Stimulated activated CD8-positive, alpha-beta memory T cell treated with anti-CD3 and anti-CD28 coated beads, Interleukin-4, amount 100 ng/mL, for 24 hours (primary cell): ENCODE measurements at regions not wholly inside any gene's neighbourhood (a gene's known extent, or its start where the extent isn't known, plus 50 kb on each side); places are given as distances from the start of the nearest gene placed in this dataset.
"Not testable (repeated sequence)": the region's sequence is repeated elsewhere in the genome, so short reads cannot be mapped to it uniquely, and the experiment has no call there.

Source experiments
- DNase-seq: peaks from one replicate; pipeline ENCODE4 v3.0.0-alpha.2; 2020; ENCODE audit warnings: low read depth

DNA sequence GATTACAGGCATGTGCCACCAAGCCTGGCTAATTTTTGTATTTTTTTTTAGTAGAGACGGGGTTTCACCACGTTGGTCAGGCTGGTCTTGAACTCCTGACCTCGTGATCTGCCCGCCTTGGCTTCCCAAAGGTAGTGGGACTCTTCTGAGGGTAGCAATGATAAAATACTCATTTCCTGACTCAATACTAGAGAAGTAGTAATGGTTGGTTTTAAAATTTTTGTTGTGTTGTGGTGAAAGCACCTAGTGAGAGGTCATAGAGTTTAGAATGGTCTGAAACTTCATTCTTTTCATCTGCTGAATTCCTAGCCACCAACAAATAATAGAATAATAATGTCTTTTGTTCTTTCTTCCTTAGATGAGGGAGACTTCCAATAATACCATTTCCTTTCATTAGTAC lies 422.1 kb downstream of the PSAT1 start:
- DNase-seq: not testable (repeated sequence)

DNA sequence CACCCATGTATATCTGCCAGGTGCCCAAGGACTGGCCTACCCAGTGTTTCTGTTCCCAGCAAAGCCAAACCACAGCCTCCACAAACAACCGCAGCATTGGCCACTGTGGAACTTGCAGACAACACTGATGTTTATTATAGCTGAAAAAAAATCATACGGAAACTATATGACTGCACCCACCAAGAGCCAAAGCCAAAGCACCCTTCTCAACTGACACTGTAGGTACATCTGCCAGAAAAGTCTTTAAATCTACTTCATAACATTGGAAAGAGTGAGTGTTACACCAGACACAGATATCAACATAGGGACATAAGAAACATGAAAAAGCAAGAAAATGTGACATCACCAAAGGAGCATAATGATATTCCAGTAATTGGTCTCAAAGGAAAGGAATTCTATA lies 428.0 kb downstream of the PSAT1 start:
- DNase-seq: no peak

DNA sequence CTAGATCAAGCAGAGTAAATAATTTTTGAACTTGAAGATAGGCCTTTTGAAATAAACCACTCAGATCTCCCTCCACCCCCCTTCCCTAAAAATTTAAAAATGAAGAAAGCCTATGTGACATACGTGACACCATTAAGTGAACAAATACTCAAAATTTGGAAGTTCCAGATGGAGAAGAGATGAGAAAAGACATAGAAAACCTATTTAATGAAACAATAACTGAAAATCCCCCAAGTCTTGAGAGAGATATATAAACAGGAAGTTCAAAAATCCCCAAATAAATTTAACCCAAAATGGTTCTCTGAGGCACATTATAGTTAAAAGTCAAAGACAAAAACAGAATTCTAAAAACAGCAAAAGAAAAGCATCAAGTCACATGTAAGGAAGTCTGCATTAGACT lies 428.6 kb downstream of the PSAT1 start:
- no peak for DNase-seq

DNA sequence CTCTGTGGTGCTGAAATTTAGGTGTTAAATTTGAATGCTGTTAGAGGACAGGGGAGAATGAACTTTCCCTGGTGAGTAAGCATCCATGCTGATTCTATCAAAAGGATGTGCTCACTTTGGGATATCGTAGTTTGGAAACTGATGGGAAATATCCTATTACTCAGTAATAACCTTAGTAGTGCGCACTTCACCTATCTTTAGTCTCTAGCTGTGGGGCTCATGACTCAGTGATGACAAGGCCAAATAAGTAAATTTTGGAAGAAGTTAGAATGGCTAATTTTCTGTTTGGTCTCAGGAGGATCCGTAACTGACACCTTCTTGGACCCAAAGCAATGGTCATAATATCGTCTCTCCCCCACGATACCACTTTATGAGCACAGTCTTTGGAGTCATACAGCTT lies 448.4 kb downstream of the PSAT1 start:
- no peak for DNase-seq

DNA sequence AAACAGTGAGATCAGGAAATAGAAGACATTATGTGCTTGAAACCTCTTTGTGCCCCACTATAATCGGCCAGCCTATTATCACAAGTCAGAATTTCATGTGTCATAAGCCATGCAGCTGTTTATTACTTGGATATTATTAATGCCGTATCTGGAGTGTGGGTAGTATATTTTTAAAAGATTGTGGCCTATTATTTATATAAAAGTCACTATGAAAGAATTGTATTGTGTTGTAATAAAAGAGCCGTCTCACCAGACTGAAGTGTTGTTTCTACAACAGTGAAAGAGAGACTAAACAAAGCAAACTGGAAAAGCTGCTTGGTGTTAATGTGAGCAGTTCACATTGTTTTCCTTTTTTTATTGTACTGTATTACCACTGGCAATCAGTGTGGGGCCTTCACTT lies 449.1 kb downstream of the PSAT1 start:
- no peak for DNase-seq

DNA sequence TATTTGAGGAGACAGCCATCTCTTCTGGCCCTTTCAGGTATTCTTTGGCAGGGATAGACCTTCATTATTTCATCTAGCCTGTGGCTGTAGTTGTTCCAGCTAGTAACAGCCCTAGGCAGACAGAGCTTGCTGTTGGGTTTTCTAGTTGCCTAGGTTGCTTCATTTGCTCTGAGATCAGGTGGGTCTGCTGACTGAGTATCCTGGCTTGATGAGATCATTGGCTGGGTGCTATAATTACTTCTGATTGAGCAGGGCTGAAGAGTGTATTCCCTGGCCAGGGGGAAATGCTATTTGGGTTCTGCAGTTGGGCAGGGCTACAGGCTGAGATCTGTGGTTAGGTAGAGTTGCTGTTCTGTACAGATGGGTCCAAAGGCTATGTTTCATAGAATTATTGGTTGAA lies 456.1 kb downstream of the PSAT1 start:
- no peak for DNase-seq

DNA sequence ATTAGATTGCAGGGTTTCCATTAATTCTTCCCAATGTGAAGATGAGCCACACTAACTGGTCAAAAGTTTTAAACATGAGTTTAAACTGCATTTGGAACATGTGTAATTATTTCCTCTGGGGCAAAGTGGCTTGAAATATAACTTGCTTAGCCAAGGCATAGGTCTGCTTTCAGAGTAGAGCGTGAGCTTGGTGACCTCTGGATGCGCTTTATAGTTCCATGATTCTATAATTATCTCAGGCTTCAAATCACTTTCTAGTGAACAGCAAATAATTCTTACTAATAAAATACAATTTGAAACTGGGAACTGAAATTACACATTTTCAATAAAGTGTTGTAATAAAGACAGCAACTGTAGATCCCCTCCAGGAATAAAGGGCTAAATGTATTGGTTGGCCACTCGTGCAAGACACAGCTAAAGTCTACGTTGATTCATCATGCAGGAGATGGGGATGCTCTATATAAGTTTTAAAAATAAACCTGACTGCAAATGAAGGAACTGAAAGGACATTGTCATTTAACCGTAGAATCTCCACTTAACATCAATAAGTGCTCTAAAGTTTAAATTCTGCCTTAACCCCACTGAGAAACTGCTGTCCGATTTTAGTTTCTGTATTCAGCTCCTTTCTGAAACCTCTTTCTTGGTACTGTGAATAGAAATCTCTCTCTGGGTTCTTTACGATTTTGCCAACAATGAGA lies 460.0 kb downstream of the PSAT1 start:
- no peak for DNase-seq

DNA sequence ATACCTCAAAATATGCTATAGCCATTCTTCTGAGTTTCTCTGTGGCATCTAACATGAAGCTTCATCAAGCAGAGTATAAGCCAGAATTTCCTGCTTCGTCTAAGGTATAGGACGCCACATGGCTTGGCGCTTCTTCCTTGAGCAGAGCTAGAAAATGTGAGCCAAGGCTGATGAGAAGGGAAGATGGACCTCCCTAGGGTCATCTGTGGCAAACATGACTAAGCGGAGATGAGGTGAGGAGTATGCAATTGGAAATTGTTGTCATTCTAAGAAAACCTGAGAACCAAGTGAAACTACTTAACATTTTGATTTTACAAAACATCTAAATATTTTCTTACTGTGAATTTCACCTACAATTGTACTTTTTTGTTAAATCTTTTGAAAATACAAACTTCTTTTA lies 466.5 kb downstream of the PSAT1 start:
- DNase-seq: no peak

DNA sequence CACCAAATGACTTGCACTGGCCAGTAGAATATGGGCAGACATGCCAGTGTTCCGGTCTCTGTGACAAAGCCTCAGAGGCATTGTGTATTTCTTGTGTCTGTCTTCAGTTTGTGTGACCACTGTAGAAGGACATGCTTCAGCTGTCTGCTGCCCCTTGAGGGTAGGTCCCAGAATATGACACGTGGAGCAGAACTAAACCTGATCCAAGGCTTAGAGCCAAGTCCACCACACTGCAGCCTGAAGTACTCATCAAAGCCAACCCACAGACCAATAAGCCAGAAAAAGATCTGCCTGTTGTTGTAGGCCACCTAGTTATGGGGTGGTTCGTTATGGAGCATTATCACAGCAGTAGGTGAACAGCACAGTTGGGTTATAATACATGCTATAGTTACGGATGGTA lies 468.9 kb downstream of the PSAT1 start:
- no peak for DNase-seq

DNA sequence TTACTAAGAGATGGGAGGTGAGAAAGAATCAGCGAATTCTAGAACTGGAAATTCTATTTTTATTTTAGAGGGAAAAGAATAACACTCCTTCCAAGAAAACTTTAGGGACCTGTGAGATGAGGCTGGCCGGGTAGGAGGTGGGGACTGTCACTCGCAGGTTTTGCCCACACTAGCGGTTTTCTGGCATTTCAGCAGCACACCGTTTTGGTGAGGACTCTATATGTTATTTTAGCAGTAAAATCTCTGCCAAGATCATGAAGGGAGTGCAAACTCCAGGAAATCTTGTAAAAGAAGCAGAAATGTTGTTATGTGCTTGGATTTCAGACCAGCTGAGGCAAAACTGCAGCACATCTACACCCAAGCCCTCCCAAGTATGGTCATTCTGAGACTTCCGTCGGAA lies 470.6 kb downstream of the PSAT1 start:
- no peak for DNase-seq

DNA sequence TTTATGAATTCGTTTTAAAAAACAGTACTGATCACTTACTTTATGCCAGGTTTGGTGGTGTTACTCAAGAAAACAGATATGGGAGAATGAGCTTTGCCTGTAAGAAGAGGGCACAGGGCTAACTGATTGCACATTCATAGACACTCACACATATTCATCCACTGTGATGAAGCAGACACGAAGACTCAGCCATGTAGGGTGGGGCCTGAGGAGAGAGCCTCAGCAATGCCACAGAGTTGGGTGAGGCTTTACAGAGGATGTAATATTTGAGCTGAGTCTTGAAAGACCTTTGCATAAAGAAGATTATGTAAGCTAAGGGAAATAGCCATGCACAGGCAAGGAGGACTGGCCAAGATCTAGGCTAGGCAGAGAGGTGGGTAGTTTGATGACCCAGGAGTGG lies 472.8 kb downstream of the PSAT1 start:
- DNase-seq: no peak

DNA sequence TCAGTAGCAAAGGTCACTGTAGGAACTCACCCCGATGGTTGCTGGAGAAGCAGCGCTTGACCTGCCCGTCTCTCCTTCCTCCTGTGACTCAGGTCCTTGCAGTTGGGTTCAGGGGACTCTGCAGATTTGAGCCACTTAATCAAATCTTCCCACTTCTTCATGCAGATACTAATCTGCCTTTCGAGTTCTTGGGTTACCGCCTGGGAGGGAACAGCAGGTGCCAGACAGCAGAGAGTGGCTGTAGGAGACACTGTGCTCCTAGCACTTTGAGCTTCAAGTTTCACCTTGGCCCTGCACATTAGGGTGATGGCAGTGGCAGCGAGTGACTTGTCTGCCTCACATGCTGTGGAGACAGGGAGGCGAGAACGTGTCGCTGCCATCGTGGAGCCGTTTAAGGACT lies 478.3 kb downstream of the PSAT1 start:
- no peak for DNase-seq

DNA sequence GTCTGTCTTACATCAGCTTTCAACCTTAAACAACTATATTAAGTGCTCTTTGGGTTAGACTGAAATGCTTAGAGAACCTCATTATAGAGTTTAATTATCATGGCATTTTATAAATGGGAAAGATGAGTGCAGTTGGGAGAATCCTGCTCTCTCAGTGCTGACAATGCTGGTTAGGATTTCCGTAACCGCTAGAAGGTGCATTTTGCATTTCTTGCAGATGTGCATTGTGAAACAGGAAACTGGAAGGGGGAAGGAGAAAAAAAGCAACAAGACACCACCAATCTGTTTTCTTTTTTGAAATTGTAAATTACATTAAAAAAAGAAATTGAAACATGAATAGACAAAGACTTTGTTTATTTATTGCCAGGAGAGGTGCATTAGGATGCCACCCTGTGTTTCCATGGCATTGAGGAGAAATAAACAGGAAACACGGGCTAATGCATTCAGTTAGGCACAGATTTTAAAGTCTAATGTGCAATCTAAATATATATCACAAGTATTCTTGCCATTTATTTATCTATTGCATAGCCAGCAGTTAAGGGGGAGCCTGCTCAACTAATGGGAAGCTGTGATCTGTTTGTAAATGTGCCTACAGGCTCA lies 478.9 kb downstream of the PSAT1 start:
- DNase-seq: no peak

DNA sequence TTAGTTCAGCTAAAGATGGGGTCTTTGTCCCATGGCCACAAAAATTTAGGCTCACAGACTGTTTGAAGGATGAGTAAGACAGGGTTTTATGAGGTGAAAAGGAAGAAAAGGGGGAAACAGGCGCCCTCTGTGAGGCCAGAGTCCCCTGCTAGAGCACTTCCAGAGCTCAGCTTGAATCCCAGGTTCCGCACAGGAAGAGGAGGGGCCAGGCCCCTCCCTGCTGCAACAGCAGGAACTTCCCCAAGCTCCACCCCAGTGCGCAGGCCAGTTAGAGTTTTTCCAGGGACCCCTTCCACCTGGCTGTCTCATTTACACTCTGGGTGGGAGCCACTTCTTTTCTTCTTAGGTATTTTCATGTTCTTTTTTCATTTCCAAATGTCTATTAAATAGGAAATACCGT lies 480.8 kb downstream of the PSAT1 start:
- no peak for DNase-seq

DNA sequence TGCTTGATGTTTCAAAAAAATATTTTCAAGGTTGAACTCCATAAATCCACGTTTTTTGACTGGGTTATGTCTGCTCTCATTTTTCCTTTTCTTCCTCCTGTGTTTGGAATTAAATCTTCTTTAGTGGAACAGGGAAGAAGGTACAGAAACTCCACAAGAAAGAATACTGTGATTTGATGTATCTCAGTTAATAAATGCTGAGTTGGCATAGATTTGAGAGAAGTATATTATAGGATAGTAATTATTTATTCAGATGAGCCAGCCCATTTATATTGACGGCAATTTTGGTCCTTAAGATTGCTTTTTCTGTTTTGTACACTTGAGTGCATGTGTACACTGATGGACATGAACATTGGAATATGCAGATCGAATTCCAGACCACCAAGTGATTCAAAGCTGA lies 481.4 kb downstream of the PSAT1 start:
- no peak for DNase-seq

DNA sequence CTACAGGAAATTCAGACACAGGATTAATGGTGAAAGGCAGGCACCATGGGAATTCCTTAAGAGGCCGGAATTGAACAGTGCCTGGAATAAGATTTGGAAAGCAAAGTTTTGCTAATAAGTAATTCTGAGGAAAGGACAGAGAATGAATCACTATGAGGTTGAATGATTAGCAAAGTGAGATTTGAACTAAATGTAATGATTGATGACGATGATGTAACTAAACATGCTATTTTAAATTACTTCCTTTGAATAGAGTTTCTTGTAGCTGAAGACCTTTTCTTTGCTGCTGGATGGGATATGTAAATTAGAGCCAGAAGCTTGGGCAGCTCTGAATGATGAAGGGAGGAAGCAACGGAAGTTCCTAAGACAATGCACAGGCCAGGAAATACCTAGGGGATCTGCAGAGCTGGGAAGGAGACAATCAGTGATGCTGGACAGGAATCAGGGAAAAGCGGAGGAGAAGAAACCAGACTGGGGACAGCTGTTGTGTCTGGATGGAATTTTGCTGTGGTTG lies 482.0 kb downstream of the PSAT1 start:
- no peak for DNase-seq

DNA sequence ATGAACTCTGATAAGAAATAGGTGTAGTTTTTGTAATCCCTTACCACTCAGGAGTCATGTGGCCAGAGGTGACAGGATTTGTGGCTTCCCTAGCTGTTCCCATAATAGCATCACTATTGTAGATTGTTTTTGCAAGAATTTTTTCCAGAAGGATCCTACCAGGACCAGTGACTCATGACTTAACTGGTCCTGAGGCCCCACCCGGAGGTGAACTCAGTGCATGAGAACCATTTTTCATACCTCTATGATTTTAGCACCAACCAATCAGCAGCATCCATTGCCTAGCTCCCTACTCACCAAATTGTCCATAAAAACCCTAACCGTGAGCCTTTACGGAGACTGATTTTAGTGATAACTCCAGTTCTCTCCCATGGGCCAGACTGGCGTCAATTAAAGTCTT lies 484.8 kb downstream of the PSAT1 start:
- no peak for DNase-seq

DNA sequence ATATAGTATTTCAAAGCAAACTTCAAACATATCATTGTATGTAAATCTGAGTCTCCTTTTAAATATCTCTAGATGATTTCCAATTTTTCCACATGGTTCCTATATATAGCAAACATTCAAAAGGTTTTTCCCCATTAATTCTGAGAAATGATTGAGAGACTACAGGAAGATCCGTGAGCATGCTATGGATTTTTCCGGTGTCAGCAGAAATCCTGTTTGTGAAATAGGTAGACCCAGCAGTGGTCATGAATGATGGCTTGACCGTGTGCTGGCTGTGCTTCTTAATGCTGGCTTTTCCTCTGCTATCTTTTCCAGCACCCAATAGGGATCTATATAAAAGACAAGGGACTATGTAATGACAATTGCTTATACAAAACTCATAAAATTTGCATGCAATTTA lies 485.3 kb downstream of the PSAT1 start:
- DNase-seq: no peak

DNA sequence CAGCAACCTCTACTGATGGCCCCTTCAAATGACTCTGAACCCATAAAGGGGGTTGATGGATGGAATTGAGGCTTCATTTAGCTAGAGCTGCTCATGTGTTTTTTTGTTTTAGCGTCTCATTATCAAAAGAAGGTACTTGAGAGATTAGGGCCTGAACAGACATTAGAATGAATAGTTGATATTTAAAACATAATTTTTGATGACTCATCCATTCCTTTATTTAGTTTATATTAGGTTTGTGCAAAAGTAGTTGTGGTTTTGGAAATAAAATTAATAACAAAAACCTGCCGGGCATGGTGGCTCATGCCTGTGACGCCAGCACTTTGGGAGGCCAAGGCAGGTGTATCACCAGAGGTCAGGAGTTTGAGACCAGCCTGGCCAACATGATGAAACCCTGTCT lies 485.9 kb downstream of the PSAT1 start:
- DNase-seq: no peak

DNA sequence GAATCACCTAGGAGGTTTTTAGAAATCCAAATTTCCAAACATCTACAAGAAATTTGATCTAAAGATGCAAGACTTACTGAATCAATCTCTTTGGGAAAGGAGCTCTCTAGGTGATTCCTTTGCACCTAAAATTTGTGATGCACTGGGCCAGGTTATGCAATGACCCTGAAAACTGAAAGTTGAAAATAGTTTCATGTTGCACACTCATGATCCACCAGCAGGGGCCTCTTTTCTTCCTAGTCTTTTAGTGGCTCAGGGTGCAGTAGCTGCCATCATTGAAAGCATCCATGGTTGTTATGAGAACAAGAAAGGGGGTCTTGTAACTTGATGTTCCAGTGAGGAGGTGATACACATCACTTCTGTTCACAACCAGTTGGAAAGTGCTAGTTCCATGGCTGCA lies 486.8 kb downstream of the PSAT1 start:
- DNase-seq: no peak

DNA sequence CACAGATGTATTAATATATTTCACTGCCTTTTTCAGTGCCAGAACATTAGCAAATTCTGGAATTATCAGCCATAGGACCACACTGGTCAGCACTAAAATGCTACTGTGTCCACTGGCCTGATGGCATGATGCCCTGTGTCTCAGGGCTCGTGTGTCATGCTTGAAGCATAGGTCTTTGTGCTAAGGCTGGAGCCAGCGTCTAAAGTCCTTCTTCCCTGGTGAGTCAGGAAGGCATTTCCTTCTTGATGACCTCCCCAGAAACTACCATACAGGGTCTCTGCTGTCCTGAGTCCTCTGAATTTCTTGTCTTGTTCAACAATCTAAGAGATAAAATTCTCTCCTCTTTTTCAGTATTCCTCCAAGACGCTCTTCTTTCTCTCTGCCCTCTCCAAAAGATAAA lies 489.9 kb downstream of the PSAT1 start:
- no peak for DNase-seq

DNA sequence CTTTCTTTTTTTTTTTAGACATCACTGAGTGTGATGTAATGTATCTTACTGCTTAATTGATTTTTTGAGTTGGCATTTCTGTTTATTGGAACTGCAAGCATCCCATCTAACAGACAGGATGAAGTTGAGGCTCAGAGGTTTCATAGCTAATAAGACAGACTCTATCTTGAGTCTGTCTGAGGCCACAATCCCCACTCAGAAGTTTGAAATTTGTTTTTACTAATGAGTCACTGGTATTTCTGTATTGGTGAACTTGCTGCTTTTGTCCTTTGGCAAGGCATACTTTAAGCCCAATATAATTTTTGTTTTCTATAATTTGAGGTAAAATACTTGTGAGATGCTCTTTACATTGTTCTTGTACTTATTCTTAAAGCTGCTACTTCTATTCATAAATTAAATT lies 491.2 kb downstream of the PSAT1 start:
- no peak for DNase-seq

DNA sequence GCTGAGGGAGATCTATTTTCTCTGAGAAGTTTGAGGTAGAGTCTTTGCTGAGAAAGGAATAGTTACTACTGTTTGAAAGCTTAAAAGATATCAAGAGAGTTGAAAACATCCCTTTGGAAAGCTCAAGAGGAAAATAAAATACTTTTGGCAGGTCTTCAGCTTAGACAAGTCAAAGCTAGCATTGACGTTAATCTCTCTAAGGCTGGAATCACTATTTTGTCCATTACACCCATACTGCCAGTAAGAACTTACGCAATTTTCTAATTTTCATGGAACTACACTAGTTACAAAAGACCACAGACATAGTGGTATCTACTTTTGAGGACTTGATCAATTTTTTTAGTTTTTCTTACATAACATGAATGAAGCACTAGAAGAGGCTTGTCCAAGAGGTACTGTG lies 494.9 kb downstream of the PSAT1 start:
- DNase-seq: no peak

DNA sequence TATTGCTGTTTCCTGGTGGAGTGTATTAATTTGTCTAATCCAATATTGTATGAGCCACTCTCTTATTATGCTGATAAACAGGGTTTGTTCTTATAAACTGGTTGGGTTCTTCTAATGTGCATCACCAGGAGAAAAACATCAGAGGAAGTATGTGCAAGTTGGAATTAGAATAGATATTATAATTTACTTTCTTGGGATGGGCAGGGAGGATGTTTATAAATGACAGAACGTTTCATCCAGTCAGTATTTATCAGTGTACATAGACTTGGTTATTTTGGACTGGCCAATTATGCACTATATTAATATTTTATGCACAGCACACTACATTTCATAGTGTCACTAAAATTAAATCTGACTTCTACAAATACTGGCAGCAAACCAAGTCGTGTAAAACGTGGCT lies 495.8 kb downstream of the PSAT1 start:
- no peak for DNase-seq
